Right ventricle myocardium inferior (tissue), 1 donor: ENCODE measurements at regions not wholly inside any gene's neighbourhood (a gene's known extent, or its start where the extent isn't known, plus 50 kb on each side); places are given as distances from the start of the nearest gene placed in this dataset.
"Not testable (repeated sequence)": the region's sequence is repeated elsewhere in the genome, so short reads cannot be mapped to it uniquely, and the experiment has no call there.

ENCODE experiments used
- ATAC-seq: fragments of 200-7000 bp; cut with Tn5 transposase; one replicate; pipeline ENCODE4 v1.9.1; 2020; ENCODE audit warnings: mild to moderate bottlenecking, moderate library complexity
- DNase-seq: peaks from one replicate; pipeline ENCODE4 v3.0.0; 2021; ENCODE audit errors: missing footprints
- intact Hi-C: fragments of 100-400 bp; cut with DNase I; formaldehyde crosslinking; loops from one replicate; pipeline ENCODE4 v1.11.0; 2022
- donor health status: DM: no; HTN: yes; CAD: no; lungs with severe emphysema.

DNA sequence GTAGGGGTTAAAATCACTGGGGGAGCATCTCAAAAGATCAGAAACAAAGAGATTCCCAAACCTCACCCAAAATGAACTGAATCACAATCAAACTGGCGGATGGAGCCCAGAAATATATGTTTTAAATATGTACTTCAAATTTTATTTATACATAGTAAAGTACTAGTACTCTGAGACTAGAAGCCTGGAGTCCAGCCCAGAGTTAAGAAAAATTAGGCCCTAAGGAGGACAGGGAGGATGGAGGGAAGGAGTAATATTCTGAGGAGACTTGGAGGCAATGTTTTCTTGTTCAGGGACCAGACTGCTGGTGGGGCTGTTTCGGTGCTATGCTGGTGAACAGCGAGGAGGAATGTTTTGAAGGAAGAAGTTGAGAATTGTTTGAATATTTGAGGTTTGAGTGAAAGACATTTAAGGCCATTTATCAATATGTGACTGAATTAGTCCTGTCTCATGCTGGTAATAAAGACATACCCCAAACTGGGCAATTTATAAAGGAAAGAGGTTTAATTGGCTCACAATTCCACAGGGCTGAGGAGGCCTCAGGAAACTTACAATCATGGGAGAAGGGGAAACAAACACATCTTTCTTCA lies 552.4 kb upstream of the DAB2 start:
- intact Hi-C loops, result no loop called here
- no peak for ATAC-seq

DNA sequence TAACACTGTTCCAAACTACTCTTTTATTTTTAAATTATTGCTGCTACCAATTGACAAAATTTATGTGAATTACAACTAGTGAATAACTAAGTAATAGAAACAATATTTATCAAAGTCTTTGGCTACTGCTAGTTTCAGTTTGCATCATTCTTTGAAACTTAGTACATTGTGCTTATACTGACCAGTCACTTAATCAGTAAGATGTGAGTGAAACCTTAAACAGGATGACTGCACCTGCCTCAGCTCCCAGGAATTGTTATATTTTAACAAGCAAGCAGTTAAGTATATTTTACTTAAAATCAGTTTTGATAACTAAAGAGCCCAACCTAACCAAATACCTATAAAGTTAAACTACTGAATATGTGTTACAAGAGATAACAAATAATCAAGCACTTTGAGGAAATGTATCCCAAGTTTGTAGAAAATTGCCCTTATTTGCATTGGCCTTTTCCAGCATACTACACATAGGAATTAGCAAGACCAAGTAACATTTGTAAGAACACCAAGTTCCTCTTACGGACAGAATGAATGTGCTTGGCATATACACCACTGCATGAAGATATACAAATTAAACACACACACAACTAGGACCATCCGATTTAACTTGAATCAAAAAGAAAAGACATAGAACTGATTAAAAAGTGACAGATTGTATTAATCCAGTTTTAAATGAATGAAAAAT lies 545.5 kb upstream of the DAB2 start:
- ATAC-seq (no peak), DNase-seq (no peak)
- intact Hi-C loops, result no loop called here

More for the DNA sequence above, 552.4 kb upstream of the DAB2 start:
- DNase-seq, result no peak

DNA sequence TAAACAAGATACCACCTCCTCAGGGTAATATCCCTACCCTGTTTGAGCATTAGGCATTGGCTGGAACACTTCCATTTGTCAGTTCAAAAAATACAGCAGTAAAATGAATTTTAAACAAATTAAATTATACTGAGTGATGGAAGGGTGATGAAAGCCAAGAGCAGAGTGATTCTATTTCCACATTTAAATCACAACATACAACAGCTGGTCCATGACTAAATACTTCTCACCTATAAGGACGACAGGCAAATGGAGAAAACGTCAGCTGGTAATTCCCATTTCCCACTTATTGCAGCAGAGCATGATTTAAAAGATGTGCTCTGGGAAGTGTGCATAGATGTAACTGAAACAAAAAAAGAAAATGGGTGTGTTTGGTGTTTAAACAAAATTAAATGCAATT lies 543.6 kb upstream of the DAB2 start:
- intact Hi-C loops, result no loop called here
- ATAC-seq (no peak), DNase-seq (no peak)

DNA sequence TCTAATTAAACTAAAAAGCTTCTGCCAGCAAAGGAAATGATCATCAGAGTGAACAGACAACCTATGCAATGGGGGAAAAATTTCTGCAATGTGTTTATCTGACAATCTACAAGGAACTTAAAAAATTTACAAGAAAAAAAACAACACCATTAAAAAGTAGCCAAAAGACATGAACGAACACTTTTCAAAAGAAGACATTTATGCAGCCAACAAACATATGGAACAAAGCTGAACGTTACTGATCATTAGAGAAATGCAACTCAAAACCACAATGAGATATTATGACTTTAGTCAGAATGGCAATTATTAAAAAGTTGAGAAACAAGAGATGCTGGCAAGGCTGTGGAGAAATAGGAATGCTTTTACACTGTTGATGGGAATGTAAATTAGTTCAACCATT lies 530.4 kb upstream of the DAB2 start:
- intact Hi-C loops, result no loop called here
- no peak for ATAC-seq

DNA sequence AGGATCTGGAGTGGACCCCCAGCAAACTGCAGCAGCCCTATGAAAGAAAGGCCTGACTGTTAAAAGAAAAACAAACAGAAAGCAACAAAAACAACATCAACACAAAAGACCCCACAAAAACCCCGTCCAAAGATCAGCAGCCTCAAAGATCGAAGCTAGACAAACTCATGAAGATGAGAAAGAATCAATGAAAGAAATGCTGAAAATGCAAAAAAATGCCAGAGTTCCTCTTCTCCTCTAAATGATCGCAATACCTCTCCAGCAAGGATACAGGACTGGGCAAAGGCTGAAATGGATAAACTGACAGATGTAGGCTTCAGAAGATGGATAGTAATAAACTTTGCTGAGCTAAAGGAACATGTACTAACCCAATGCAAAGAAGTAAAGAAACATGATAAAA lies 526.3 kb upstream of the DAB2 start:
- intact Hi-C loops, result no loop called here

More for the DNA sequence above, 530.4 kb upstream of the DAB2 start:
- DNase-seq, result no peak

DNA sequence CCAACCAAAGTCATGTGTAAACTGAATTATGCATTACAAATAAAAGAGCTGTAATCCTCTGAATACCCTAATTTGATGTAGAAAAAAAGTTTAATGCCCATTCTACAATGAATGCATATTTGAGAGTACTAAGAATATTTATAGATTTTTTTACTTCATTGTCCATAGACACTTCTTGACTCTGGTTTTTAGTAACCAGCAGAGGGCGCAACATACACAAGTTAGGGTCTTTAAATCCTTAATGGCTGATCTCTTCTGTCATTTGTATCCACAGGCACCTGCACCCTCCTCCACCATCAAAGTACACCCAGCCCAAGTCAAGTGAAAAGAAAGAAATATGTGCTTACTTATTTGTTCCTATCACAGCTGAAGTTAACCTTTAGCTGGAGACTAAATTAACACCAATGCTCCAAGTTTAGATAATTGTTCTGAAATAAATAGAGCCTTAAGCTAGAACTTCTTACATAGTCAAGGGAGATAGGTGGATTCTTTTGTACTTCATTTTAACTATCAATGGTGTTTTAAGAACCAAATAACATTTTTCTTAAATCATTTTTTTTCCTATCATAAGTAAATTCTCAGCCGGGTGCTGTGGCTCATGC lies 524.2 kb upstream of the DAB2 start:
- no peak for DNase-seq
- intact Hi-C loops, result loop anchor here (2.0 to 5.0 kb wide), 2 partner anchors 740 to 788 kb away; no protein-coding TSS in a partner anchor
- no peak for ATAC-seq

More for the DNA sequence above, 526.3 kb upstream of the DAB2 start:
- no peak for ATAC-seq
- no peak for DNase-seq

DNA sequence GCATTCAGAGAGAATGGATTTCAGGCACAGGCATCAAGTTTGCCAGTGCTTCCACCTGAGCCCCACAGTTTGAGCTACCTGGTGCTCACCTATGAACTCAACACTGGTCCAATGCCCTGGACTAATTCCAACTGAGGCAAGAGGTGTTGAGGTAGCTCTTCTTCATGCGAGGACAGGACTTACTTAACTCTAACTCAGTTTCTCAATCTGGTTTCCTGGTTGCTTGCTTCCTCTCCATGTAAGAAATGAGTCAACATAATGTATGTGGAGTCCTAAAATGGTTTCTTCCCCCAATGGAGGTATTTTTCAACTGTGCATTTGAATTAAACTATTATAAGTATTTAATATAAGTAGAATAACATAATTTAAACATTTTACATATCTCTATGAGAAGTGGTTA lies 523.6 kb upstream of the DAB2 start:
- DNase-seq (no peak), ATAC-seq (no peak)
- intact Hi-C loops, result loop anchor here (2.0 to 5.0 kb wide), 2 partner anchors 740 to 789 kb away; no protein-coding TSS in a partner anchor

DNA sequence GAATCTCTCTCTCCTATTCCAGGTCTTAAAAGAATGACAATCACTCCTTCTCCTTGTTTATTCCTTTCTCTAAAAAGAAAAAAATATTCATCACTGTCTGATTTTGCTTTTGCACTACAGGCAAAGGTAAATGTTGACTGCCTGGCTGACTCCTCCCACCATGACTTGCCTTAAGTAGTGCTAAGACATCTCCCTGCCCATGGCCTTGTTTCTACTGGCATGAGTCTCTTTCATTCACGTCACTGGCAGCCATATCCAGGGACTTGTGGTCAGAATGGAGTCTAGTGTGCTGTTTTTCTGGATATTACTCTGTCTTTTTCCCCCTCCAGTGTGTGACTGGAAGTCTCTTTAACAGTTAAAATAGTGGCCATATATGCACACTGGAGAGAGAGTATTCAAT lies 522.9 kb upstream of the DAB2 start:
- DNase-seq, result no peak
- ATAC-seq, result no peak
- intact Hi-C loops, result loop anchor here (2.0 to 5.0 kb wide), 2 partner anchors 741 to 790 kb away; no protein-coding TSS in a partner anchor

DNA sequence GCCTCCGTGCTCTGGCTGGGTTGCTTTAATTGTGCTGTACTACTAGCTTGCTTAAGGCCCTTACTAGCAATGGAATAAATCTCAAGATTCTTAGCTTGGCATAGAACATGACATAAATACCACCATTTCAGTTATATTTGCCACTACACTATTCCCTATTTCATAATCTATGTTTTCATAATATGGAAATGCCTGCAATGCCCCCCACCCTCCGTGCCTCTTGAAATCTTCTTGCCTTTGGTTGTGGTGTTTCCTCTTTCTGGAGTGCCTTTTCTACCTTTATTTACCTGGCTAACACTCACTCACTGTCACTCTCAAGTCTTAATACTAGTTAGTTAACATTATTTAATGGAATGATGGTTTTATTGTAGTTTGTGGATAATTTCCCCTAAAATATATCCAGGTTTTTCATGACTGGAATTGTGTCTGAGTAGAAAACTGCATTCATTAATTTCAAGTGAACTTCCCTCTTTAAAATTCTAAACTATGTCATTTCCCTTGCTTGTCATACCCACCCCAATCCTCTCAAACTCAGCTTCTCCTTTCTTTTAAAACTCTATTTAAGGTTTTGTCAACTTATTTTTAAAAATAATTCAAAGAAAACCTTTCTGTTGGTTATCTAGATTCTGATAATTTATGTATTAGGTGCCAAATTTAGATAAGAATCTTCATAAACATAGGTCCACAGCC lies 521.7 kb upstream of the DAB2 start:
- ATAC-seq, result no peak
- intact Hi-C loops, result loop anchor here (5.0 kb wide), 1 partner anchor 791 kb away; no protein-coding TSS in a partner anchor
- DNase-seq, result peak; percentile 48

DNA sequence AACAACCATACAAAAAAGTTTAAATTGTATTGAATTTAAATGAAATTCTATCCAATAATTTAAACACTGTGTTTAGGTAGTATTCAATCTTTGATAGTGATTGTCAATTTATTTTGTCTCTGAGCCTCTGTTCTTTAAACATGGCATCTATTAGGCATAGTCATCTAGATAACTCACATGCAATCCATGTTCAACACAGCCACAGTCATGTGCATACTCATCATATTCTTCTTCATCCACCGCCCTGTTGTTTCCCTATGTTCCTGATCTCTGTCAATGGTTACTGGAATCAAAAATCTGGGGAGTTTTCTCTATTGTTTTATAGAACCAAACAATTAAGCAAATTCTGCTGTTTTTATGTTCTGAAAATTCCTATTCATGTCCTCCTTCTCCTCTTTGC lies 521.1 kb upstream of the DAB2 start:
- DNase-seq (no peak), ATAC-seq (no peak)
- intact Hi-C loops, result loop anchor here (5.0 kb wide), 1 partner anchor 791 kb away; no protein-coding TSS in a partner anchor

DNA sequence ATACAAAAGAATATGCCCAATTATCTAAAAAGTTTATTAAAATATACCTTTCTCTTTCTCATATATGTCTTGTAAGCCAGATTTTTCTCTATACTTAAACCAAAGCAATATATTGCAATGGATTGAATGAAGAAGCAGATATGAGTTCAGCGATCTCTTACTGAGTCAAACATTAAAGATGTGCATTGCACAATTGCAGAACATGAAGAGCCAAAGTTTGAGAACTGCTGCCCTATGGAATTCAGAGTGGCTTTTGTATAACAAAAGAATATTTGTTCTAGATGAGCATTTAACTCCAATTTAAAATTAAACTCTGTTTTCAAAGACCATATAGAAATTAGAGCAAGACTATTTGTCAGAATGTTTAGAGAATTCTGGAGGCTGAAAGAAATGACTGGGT lies 519.0 kb upstream of the DAB2 start:
- ATAC-seq (no peak), DNase-seq (no peak)
- intact Hi-C loops, result no loop called here

DNA sequence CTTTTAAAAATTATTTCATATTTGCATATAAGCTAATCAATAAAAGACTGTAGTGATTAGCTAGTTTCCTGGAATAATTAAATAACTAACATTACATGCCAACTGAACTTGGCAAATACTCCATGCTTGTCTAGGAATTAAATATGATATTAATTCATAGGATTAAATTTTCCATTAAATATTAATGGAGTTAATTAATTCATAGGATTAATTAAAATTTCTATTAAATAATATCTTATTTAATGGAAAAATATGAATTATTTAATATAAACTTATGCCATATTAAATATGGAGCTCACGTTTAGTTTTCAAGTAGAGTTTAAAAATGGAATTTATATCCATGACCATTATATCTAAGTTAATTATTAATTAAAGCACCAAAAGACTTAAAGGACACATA lies 517.8 kb upstream of the DAB2 start:
- intact Hi-C loops, result no loop called here
- no peak for ATAC-seq
- no peak for DNase-seq

DNA sequence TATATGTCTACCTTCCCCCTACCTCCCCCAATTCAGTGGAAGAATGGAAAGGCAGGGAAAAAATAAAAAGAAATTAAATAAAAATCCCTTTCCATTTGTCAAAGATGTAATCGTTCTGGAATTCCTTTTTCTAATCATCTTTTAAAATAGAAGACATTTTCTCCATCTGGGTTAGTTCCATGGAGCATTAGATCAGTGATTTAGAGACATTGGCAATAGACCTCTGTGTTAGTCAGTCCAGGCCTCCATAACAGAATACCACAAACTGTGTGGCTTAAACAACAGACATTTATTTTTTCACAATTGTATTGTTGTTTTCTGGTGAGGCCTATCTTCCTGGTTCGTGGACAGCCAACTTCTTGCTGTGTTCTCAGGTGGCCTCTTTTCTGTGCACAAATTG lies 516.6 kb upstream of the DAB2 start:
- DNase-seq (no peak), ATAC-seq (no peak)
- intact Hi-C loops, result no loop called here

DNA sequence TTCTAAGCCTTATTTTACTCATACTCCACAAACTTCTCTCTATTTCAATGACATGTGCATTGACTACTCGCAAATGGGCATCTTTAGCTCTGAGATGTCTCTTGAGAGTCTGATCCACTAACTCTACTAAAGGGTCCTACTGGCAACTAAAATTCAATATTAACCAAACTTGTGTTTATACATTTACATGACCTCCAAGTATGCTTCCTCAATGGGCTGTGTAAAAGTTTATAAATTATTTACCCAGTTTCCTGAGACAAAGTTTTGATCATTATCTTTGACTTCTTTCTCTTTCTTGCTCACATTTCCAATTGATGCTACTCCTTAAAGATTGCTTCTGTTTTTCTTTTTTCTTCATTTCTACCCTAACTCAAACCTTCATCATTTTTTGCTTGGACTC lies 510.1 kb upstream of the DAB2 start:
- intact Hi-C loops, result no loop called here
- DNase-seq (no peak), ATAC-seq (no peak)

DNA sequence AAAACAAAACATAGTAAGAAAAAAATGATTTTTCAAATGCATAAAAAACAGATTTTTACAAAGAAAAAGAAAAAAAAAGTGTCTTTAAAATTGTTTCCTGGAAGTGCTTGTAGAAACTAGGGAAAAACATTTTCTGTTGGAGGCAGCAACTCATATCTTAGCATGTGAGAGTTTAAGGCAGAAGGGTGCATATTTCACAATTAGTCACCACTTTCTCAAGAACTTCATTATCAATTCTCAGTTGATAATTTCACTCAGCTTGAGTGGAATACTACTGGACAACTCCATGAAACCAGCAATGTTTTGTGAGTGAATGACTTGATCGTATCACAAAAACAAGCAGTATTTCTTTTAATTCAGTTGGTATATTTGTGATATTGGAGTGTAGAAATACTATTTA lies 508.3 kb upstream of the DAB2 start:
- DNase-seq, result no peak
- intact Hi-C loops, result no loop called here
- ATAC-seq, result no peak

DNA sequence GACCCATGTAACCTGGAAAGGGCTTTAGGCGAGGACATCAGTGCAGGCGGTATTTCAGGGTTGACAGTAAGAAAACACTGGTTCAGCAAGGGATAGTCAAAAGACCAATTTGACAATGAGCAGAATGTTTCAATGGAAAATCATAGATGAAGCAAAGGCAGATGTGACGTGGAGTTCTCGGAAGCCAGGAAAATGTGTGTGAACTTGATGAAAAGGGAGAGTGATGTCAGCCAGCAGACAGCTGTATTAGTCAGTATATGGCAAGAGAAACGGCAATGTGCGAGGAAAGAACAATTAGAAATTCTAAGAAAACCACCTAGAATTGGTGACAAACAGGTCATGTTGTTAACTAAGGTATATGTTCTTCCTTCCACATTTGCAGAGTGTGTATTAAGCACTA lies 503.9 kb upstream of the DAB2 start:
- DNase-seq, result no peak
- peak; percentile 59 for ATAC-seq
- intact Hi-C loops, result no loop called here

DNA sequence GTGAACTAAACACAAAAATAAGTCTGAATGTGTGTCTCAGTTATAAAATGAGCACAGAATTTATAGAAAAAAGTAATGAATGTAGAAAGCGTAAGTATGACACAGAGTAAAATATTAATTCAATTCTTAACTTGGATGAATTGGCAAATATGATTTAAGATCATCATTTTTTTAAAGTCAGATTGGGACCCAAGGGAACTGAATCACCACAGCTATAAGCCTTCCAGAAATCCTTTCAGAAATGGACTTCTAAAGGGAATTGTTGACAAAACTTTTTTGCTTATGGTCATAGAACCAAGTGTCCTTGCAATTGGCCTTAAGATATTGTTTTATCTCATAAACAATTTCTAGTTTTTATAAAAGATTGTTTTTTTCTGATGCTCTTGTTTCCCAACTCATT lies 495.1 kb upstream of the DAB2 start:
- intact Hi-C loops, result no loop called here
- DNase-seq, result no peak
- ATAC-seq, result no peak

DNA sequence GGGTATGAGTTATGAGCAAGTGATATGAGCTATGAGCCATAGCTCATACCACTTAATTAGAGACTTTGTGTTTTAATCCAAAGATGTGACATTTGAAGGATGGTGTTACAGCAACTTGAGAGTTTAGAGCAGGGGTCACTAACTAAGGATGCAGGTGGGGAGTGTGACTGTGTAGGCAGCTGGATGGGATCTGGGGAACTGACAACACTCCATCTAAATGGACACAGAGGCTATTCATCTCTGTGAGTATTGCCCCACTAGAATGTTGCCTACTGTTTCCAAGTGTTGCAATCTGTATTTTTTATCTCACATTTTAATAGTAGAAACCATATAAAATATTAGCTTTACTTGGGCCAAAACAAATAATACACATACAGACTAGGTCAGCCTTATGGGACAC lies 488.1 kb upstream of the DAB2 start:
- no peak for DNase-seq
- peak; percentile 57 for ATAC-seq
- intact Hi-C loops, result no loop called here

DNA sequence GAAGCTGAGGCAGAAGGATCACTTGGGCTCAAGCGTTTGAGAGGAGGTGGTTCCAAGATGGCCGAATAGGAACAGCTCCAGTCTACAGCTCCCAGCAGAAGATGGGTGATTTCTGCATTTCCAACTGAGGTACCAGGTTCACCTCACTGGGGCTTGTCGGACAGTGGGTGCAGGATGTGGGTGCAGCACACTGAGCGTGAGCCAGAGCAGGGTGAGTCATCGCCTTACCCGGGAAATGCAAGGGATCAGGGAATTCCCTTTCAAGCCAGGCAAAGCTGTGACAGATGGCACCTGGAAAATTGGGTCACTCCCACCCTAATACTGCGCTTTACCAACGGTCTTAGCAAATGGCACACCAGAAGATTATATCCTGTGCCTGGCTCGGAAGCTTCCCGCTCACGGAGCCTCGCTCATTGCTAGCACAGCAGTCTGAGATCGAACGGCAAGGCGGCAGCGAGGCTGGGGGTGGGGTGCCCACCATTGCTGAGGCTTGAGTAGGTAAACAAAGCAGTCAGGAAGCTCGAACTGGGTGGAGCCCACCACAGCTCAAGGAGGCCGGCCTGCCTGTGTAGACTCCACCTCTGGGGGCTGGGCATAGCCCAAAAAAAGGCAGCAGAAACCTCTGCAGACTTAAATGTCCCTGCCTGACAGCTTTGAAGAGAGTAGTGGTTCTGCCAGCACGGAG lies 482.6 kb upstream of the DAB2 start:
- DNase-seq, intact Hi-C loops, ATAC-seq: not testable (repeated sequence)
